AG09309 (cell line): ENCODE measurements at regions not wholly inside any gene's neighbourhood (a gene's known extent, or its start where the extent isn't known, plus 50 kb on each side); places are given as distances from the start of the nearest gene placed in this dataset.

Source experiments
- DNase-seq: peaks from one replicate; pipeline ENCODE4 v3.0.0-alpha.2; 2010; ENCODE audit warnings: low read depth
- H3K4me3 ChIP-seq: 2 replicates; pipeline ENCODE4 v1.5.1; 2011; ENCODE audit warnings: mild to moderate bottlenecking, low read depth, low read length, moderate library complexity; ENCODE audit not compliant: control insufficient read depth
- TF ChIP-seq, protein P1 (sequence below): IDR thresholded peaks from 2 replicates; pipeline ENCODE4 v1.5.1; 2011; ENCODE audit warnings: mild to moderate bottlenecking, low read depth, low read length, inconsistent platforms; ENCODE audit not compliant: insufficient read depth, control insufficient read depth; ENCODE audit errors: missing control alignments

DNA sequence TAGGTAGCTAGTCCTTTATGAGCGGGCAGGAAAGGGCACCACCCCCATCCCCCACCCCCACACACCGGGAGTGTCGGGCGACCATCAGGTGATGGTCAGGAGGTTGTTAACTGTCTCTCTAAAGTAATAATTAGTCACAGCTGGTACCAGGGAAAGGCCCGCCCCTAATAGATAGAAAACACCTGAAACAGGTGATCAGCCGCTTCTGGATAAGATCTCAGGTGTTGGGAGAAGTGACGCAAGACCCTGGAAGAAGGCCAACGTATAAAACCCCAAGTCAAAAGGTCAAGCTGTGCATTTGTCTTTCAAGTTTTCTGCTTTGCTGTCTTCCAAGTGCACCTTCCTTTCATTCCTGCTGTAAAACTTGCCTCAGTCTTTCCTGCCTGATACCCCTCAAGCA, 59.6 kb upstream of the LINC00305 start:
- no peak for DNase-seq
- TF ChIP-seq, protein P1, sequence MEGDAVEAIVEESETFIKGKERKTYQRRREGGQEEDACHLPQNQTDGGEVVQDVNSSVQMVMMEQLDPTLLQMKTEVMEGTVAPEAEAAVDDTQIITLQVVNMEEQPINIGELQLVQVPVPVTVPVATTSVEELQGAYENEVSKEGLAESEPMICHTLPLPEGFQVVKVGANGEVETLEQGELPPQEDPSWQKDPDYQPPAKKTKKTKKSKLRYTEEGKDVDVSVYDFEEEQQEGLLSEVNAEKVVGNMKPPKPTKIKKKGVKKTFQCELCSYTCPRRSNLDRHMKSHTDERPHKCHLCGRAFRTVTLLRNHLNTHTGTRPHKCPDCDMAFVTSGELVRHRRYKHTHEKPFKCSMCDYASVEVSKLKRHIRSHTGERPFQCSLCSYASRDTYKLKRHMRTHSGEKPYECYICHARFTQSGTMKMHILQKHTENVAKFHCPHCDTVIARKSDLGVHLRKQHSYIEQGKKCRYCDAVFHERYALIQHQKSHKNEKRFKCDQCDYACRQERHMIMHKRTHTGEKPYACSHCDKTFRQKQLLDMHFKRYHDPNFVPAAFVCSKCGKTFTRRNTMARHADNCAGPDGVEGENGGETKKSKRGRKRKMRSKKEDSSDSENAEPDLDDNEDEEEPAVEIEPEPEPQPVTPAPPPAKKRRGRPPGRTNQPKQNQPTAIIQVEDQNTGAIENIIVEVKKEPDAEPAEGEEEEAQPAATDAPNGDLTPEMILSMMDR: no peak
- H3K4me3 ChIP-seq: no peak overlapping the region

DNA sequence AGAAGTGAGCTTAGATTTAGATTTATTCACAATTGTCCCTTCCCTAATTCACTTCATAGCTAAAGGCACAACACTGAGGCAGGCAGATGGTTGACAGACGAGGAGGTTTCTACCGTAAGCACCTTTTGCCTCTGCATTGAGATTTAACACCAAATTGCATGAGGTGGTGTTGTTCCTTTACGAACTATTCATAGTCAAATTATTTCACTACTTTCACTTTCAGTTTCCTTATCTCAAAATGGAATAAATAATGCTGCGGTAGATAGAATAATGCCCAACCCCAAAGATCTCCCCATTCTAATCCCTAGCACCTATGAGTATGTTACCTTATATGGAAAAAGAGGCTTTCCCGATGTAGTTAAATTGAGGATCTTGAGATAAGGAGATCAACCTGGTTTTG, 58.9 kb upstream of the LINC00305 start:
- TF ChIP-seq, protein P1: no peak
- no peak overlapping the region; the same call in none of the 2 replicates for H3K4me3 ChIP-seq
- no peak for DNase-seq

DNA sequence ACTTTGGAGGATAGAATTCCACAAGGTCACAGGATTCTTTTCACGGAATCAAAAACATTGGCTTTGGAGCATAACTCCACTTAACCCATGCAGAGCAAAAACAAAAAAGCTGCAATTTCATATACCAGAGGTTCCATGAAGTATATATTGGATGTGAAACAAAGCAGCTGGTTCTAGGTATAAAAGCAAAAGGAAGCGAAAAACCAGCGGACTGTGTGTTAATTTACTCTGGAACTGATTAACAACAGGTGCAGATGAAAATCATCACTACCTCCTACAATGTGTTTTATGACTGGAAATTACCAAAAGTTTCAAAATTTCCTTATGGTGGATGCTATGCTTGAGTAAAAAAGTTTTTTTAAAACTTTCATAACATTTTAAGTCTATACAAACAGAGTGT, 54.4 kb upstream of the LINC00305 start:
- TF ChIP-seq, protein P1: no peak
- DNase-seq: no peak
- H3K4me3 ChIP-seq: no peak overlapping the region

DNA sequence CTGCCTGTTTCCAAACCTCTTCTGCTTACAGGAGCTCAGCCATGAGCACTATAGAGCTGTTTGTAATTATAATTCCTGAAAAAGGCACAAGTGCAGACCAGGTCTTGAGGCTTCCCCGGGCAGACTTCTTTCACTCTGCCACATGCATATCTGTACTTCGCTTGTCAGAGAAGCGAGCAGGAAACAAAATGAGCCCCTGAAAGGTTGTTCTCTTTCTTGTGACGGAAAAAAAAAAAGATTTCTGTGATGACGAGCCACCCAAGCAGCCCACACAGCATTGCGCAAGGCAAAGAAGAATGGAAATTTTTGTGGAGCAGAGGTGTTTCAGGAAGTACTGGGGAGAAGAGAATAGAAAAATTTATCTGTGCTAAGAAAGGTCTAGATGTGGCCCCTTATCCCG, 54.0 kb upstream of the LINC00305 start:
- DNase-seq: no peak
- no peak overlapping the region for H3K4me3 ChIP-seq
- TF ChIP-seq, protein P1: no peak

DNA sequence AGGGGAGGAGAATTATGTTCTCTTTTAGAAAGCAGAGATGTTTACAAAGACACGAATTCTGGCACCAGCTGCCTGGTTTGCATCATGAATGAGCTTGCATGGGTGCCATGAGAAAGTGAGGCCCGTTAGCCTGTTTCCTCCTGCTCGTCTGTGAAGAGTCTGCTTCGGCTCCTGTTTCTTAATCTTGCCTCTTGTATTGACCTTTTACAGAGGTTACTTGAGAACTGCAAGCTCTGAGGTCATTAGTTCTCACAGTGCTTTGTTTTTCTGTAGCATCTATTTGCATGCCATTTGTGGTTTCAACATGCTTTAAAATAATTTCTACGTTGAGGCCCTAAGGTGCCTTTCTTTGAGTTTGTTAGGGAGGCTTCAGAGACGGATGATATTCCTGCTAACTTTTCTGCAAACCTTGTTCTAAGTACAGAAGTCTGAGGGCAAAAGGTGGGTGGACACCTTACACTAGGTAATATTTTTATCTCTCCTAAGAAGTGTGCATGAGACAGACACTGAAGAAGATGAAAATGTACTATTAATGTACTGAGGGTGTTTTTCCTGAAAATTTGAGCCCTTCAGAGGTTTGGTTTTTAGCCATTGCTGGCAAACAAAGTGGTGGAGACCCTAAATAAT, 53.4 kb upstream of the LINC00305 start:
- TF ChIP-seq, protein P1: no peak
- no peak for DNase-seq
- no peak overlapping the region for H3K4me3 ChIP-seq

DNA sequence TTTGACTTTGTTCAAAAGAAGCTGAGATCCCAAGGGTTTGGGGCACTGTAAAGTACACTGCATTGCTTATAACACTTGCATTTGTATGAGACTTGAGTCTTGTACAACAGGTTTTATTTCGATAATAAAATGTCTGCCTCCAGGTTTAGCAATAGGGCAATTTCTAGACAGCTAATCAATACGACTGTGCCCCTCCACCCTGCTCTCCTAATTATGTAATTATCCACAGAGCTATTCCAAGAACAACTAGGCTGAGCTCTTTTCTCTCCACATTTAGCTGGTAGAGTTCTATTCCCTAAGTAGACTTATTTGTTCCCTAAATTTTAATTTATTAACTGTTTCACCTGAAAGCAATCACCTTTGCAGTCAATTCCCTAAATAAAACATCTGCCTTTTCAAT, 52.9 kb upstream of the LINC00305 start:
- no peak overlapping the region for H3K4me3 ChIP-seq
- DNase-seq: no peak
- TF ChIP-seq, protein P1: no peak
